Panc1 (cell line): ENCODE measurements at regions not wholly inside any gene's neighbourhood (a gene's known extent, or its start where the extent isn't known, plus 50 kb on each side); places are given as distances from the start of the nearest gene placed in this dataset.

Source experiments
- CTCF ChIP-seq: fragments of 450-650 bp; IDR thresholded peaks from 2 replicates; pipeline ENCODE4 v1.5.1; 2017; ENCODE audit warnings: mild to moderate bottlenecking
- POLR2AphosphoS5 ChIP-seq: IDR thresholded peaks from 2 replicates; pipeline ENCODE4 v1.6.1; 2012; ENCODE audit warnings: mild to moderate bottlenecking, low read depth, low read length, moderate library complexity
- REST ChIP-seq, 2 experiments: IDR thresholded peaks; 2 replicates each; pipeline ENCODE4 v1.6.1; 2011 to 2012; ENCODE audit warnings: low read depth in 2 of 2, control low read depth in 1 of 2, low read length in 1 of 2, mild to moderate bottlenecking in 1 of 2, moderate library complexity in 1 of 2; ENCODE audit not compliant: insufficient read depth in 1 of 2
- SIN3A ChIP-seq: IDR thresholded peaks from 2 replicates; pipeline ENCODE4 v1.6.1; 2012; ENCODE audit warnings: low read depth, mild to moderate bottlenecking, low read length, moderate library complexity, borderline replicate concordance; ENCODE audit not compliant: insufficient read depth
- TCF7L2 ChIP-seq: IDR thresholded peaks from 2 replicates; pipeline ENCODE4 v1.6.1; 2011; ENCODE audit warnings: mild to moderate bottlenecking, low read depth, low read length, inconsistent platforms

- TF ChIP-seq REST (IDR thresholded peaks at IDR 0.05; ENCODE audit: insufficient read depth in 1 of 2, low read depth in 2 of 2, low read length in 1 of 2) = no peak
- no peak for TF ChIP-seq CTCF
- no peak for TF ChIP-seq POLR2AphosphoS5
- no peak for TF ChIP-seq SIN3A
- no peak for TF ChIP-seq TCF7L2
Measured at GRCh38 chr2:188028739-188029138, 262.9 kb upstream of the GULP1 start.
